ENCODE measurements at regions not wholly inside any gene's neighbourhood (a gene's known extent, or its start where the extent isn't known, plus 50 kb on each side); places are given as distances from the start of the nearest gene placed in this dataset.

GRCh38 chr7:8973601-8974000 is 540.2 kb downstream of the NXPH1 start:
- TF ChIP-seq EZH2 (IDR thresholded peaks at IDR 0.05; ENCODE audit: borderline replicate concordance, low read depth, low read length, severe bottlenecking), result no peak
- TF ChIP-seq, protein P1, sequence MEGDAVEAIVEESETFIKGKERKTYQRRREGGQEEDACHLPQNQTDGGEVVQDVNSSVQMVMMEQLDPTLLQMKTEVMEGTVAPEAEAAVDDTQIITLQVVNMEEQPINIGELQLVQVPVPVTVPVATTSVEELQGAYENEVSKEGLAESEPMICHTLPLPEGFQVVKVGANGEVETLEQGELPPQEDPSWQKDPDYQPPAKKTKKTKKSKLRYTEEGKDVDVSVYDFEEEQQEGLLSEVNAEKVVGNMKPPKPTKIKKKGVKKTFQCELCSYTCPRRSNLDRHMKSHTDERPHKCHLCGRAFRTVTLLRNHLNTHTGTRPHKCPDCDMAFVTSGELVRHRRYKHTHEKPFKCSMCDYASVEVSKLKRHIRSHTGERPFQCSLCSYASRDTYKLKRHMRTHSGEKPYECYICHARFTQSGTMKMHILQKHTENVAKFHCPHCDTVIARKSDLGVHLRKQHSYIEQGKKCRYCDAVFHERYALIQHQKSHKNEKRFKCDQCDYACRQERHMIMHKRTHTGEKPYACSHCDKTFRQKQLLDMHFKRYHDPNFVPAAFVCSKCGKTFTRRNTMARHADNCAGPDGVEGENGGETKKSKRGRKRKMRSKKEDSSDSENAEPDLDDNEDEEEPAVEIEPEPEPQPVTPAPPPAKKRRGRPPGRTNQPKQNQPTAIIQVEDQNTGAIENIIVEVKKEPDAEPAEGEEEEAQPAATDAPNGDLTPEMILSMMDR (IDR thresholded peaks at IDR 0.05; ENCODE audit: borderline replicate concordance, extremely low read depth, low read length, poor library complexity, severe bottlenecking), result no peak
